ENCODE measurements at regions not wholly inside any gene's neighbourhood (a gene's known extent, or its start where the extent isn't known, plus 50 kb on each side); places are given as distances from the start of the nearest gene placed in this dataset.
"Not testable (repeated sequence)": the region's sequence is repeated elsewhere in the genome, so short reads cannot be mapped to it uniquely, and the experiment has no call there.

GRCh38 chr2:67186326-67186725 lies 210.8 kb upstream of the ETAA1 start:
- no peak for TF ChIP-seq CTCF (conservative IDR thresholded peaks at IDR 0.05; ENCODE audit: low read length)
- DNase-seq (ENCODE audit: low read depth) = no peak
- no peak overlapping the region for H3K4me3 ChIP-seq (ENCODE audit: low read length)

- no peak for DNase-seq (ENCODE audit: low read depth)
- no peak overlapping the region for H3K4me3 ChIP-seq (ENCODE audit: low read length)
- no peak for TF ChIP-seq CTCF (conservative IDR thresholded peaks at IDR 0.05; ENCODE audit: low read length)
These were observed 210.3 kb upstream of the ETAA1 start for GRCh38 chr2:67186871-67187270.

GRCh38 chr2:67195327-67195726 lies 201.8 kb upstream of the ETAA1 start:
- not testable (repeated sequence) for H3K4me3 ChIP-seq (ENCODE audit: low read length); DNase-seq (ENCODE audit: low read depth)

GRCh38 chr2:67201521-67201920 lies 195.6 kb upstream of the ETAA1 start:
- no peak for DNase-seq (ENCODE audit: low read depth)
- no peak for TF ChIP-seq CTCF (conservative IDR thresholded peaks at IDR 0.05; ENCODE audit: low read length)
- no peak overlapping the region for H3K4me3 ChIP-seq (ENCODE audit: low read length)

- no peak overlapping the region for H3K4me3 ChIP-seq (ENCODE audit: low read length)
- DNase-seq (ENCODE audit: low read depth) = no peak
- no peak for TF ChIP-seq CTCF (conservative IDR thresholded peaks at IDR 0.05; ENCODE audit: low read length)
These were observed 192.8 kb upstream of the ETAA1 start for GRCh38 chr2:67204349-67204748.

- TF ChIP-seq CTCF (conservative IDR thresholded peaks at IDR 0.05; ENCODE audit: low read length) = no peak
- no peak overlapping the region for H3K4me3 ChIP-seq (ENCODE audit: low read length)
- DNase-seq (ENCODE audit: low read depth) = no peak
These were observed 188.1 kb upstream of the ETAA1 start for GRCh38 chr2:67208887-67209500.

- no peak for TF ChIP-seq CTCF (conservative IDR thresholded peaks at IDR 0.05; ENCODE audit: low read length)
- DNase-seq (ENCODE audit: low read depth) = no peak
- no peak overlapping the region for H3K4me3 ChIP-seq (ENCODE audit: low read length)
These were observed 186.7 kb upstream of the ETAA1 start for GRCh38 chr2:67210430-67210829.

- no peak for TF ChIP-seq CTCF (conservative IDR thresholded peaks at IDR 0.05; ENCODE audit: low read length)
- DNase-seq (ENCODE audit: low read depth) = no peak
- no peak overlapping the region for H3K4me3 ChIP-seq (ENCODE audit: low read length)
These were observed 184.9 kb upstream of the ETAA1 start for GRCh38 chr2:67212203-67212602.

All from AG10803 (cell line).